OCI-LY1 (cell line): ENCODE measurements at regions not wholly inside any gene's neighbourhood (a gene's known extent, or its start where the extent isn't known, plus 50 kb on each side); places are given as distances from the start of the nearest gene placed in this dataset.

Experiments
- EZH2 ChIP-seq: fragments of 200-600 bp; sonication (generic), shearing (Covaris generic); IDR thresholded peaks from 2 replicates; pipeline ENCODE4 v1.8.0; 2017; ENCODE audit warnings: borderline replicate concordance, mixed run types, mild to moderate bottlenecking, antibody characterized with exemption, low read length, moderate library complexity, mixed read lengths
- TF ChIP-seq, protein P1 (sequence below): fragments of 200-600 bp; sonication (generic), shearing (Covaris generic); IDR thresholded peaks from 2 replicates; pipeline ENCODE4 v1.5.1; 2017; ENCODE audit warnings: mild to moderate bottlenecking, antibody characterized with exemption, low read length, moderate library complexity, mixed read lengths

DNA sequence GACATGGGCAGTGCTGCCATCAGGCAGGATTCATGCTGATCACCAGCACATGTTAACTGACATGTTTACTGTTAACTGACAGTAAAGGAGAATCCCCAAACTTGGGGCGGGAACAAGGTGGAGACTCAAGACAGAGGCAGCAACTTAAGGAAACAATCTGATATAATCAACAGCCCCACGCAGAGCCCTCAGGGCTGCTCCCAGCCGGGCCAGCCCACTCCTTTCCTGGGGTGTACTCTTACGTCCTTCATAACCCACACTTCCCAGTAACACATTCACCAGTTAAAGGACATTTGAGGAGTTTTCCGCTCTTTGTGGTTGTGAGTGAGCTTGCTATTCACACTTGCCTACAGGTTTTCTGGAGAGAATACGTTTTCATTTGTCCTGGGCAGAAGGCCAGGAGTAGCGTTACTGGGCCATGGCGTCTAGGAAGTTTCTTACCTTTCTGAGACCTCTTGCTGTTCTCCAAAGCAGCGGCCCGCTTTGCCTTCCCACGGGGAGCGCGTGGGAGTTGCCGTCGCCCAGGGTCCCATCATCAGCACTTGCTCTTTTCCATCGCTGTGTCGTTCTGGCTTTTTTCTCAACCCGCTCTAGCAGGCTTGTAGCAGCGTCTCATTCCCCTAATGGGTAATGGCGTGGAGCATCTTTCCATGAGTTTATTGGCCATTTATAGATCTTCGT lies 56.4 kb downstream of the FOXF2 start:
- TF ChIP-seq, protein P1, sequence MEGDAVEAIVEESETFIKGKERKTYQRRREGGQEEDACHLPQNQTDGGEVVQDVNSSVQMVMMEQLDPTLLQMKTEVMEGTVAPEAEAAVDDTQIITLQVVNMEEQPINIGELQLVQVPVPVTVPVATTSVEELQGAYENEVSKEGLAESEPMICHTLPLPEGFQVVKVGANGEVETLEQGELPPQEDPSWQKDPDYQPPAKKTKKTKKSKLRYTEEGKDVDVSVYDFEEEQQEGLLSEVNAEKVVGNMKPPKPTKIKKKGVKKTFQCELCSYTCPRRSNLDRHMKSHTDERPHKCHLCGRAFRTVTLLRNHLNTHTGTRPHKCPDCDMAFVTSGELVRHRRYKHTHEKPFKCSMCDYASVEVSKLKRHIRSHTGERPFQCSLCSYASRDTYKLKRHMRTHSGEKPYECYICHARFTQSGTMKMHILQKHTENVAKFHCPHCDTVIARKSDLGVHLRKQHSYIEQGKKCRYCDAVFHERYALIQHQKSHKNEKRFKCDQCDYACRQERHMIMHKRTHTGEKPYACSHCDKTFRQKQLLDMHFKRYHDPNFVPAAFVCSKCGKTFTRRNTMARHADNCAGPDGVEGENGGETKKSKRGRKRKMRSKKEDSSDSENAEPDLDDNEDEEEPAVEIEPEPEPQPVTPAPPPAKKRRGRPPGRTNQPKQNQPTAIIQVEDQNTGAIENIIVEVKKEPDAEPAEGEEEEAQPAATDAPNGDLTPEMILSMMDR, result no peak
- TF ChIP-seq EZH2, result no peak
